ENCODE measurements at regions not wholly inside any gene's neighbourhood (a gene's known extent, or its start where the extent isn't known, plus 50 kb on each side); places are given as distances from the start of the nearest gene placed in this dataset.
A peak's percentile ranks its signal among the peaks of the same experiment; 100 is the strongest.

GRCh38 chr18:75496151-75496550, 68.6 kb upstream of the SMIM21 start:
- DNase-seq (ENCODE audit: low spot score) = no peak

GRCh38 chr18:75492852-75493251, 65.3 kb upstream of the SMIM21 start:
- peak; percentile 30 for DNase-seq (ENCODE audit: low spot score)

- DNase-seq (ENCODE audit: low spot score) = peak; percentile 31
Measured at GRCh38 chr18:75491361-75491760, 63.9 kb upstream of the SMIM21 start.

GRCh38 chr18:75489493-75490190, 62.1 kb upstream of the SMIM21 start:
- DNase-seq (ENCODE audit: low spot score) = peak; percentile 87

- no peak for DNase-seq (ENCODE audit: low spot score)
Measured at GRCh38 chr18:75483662-75484061, 56.2 kb upstream of the SMIM21 start.

DNA sequence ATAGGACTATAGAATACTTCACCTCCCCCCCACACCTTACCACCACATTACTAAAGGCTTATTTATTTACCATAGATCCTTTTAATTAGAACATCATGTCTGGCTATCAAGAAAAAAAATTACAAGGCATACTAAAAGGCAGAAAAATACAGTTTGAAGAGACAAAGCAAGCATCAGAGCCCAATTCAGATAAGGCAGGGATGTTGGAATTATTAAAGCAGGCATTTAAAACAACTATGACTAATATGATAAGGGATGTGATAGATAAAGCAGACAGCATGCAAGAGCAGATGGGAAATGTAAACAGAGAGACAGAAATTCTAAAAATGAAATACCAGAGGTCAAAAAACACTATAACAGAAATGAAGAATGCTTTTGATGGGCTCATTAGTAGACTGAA, 55.4 kb upstream of the SMIM21 start:
- no peak for DNase-seq (ENCODE audit: low spot score)

DNA sequence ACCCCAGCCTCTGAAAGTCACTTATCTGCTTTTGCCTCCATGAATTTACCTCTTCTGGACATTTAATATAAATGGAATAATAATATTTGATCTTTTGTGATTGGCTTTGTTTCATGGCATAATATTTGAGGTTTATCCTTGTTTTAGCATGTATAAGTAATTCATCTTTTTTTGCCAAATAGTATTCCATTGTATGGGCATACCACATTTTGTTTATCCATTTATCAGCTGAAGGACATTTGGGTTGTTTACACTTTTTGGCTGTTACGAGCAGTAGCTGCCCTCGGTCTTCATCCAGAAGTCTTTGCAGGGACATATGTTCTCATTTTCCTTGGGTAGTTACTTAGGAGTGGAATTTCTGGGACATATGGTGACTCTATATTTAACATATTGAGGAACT, 53.0 kb upstream of the SMIM21 start:
- no peak for DNase-seq (ENCODE audit: low spot score)

- peak; percentile 58 for DNase-seq (ENCODE audit: low spot score)
Measured at GRCh38 chr18:75478996-75479880, 51.7 kb upstream of the SMIM21 start.

DNA sequence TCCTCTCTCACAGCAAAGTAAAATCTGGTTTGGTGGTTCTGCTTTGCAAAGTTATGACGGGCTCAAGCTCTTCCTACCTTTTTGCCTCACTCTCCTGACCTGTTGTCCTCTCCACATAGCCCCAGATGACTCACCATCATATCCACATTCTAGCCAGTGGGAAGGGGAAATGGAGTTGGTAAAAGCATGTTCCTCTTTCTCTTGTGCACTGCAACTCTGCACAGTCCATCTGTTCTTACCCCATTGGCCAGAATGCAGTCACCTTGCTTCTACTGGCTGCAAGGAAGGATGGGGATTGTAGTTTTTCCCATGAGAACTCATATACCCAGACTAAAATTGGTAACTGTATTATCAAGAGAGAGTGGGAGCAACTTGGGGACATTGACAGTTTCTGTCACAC, 50.4 kb upstream of the SMIM21 start:
- DNase-seq (ENCODE audit: low spot score) = no peak

Measured in AG08395 (cell line).